OCI-LY3 (cell line): ENCODE measurements at regions not wholly inside any gene's neighbourhood (a gene's known extent, or its start where the extent isn't known, plus 50 kb on each side); places are given as distances from the start of the nearest gene placed in this dataset.

Experiments used
- H2AFZ ChIP-seq: fragments of 200-600, 300-600 bp; shearing (Covaris generic); 2 replicates; pipeline ENCODE4 v1.6.0; 2014; ENCODE audit warnings: antibody characterized with exemption, low read depth, low read length
- H3K27ac ChIP-seq: fragments of 200-600, 300-600 bp; sonication (generic); 2 replicates; pipeline ENCODE4 v1.5.1; 2014; ENCODE audit warnings: mild to moderate bottlenecking, low read length, moderate library complexity, mixed read lengths
- H3K27me3 ChIP-seq: fragments of 200-600, 300-600 bp; sonication (generic); 2 replicates; pipeline ENCODE4 v1.6.1; 2014; ENCODE audit warnings: low read depth, low read length, mixed read lengths
- H3K36me3 ChIP-seq: fragments of 200-600, 300-600 bp; sonication (generic); replicated peaks from 2 replicates; pipeline ENCODE3; 2014; ENCODE audit warnings: low read depth, low read length, mixed read lengths
- H3K4me1 ChIP-seq: fragments of 300-600, 200-600 bp; sonication (generic); 2 replicates; pipeline ENCODE4 v1.6.1; 2014; ENCODE audit warnings: low read length, mixed read lengths
- H3K4me2 ChIP-seq: fragments of 200-600, 300-600 bp; sonication (generic); 2 replicates; pipeline ENCODE4 v1.6.1; 2014; ENCODE audit warnings: low read length, mixed read lengths
- H3K4me3 ChIP-seq: fragments of 300-600, 200-600 bp; sonication (generic); 2 replicates; pipeline ENCODE4 v1.5.1; 2014; ENCODE audit warnings: antibody characterized with exemption, mild to moderate bottlenecking, low read length, moderate library complexity
- H3K79me2 ChIP-seq: fragments of 300-600, 200-600 bp; shearing (Covaris generic); 2 replicates; pipeline ENCODE4 v1.6.1; 2014; ENCODE audit warnings: mild to moderate bottlenecking, low read length, mixed read lengths
- H3K9ac ChIP-seq: fragments of 300-600, 200-600 bp; shearing (Covaris generic); 2 replicates; pipeline ENCODE4 v1.6.0; 2014; ENCODE audit warnings: mild to moderate bottlenecking, low read length, moderate library complexity
- H3K9me3 ChIP-seq: fragments of 200-600, 300-600 bp; shearing (Covaris generic); 2 replicates; pipeline ENCODE4 v1.6.1; 2014; ENCODE audit warnings: low read length, mixed read lengths; ENCODE audit not compliant: insufficient read depth
- H4K20me1 ChIP-seq: fragments of 200-600, 300-600 bp; sonication (generic); 2 replicates; pipeline ENCODE4 v1.6.1; 2016; ENCODE audit warnings: low read length, mixed read lengths; ENCODE audit not compliant: insufficient read depth
- EZH2phosphoT487 ChIP-seq: fragments of 200-600 bp; shearing (Covaris generic); IDR thresholded peaks from 2 replicates; pipeline ENCODE4 v1.6.1; 2018; ENCODE audit warnings: antibody characterized with exemption, mixed run types, low read depth
- TF ChIP-seq, protein P1 (sequence below): fragments of 200-600, 300-600 bp; sonication (generic); IDR thresholded peaks from 2 replicates; pipeline ENCODE4 v1.5.1; 2014; ENCODE audit warnings: antibody characterized with exemption, low read length, low read depth

- H3K9me3 ChIP-seq: no peaks in the 10 kb centered on the region
- no peak for TF ChIP-seq EZH2phosphoT487
- TF ChIP-seq, protein P1, sequence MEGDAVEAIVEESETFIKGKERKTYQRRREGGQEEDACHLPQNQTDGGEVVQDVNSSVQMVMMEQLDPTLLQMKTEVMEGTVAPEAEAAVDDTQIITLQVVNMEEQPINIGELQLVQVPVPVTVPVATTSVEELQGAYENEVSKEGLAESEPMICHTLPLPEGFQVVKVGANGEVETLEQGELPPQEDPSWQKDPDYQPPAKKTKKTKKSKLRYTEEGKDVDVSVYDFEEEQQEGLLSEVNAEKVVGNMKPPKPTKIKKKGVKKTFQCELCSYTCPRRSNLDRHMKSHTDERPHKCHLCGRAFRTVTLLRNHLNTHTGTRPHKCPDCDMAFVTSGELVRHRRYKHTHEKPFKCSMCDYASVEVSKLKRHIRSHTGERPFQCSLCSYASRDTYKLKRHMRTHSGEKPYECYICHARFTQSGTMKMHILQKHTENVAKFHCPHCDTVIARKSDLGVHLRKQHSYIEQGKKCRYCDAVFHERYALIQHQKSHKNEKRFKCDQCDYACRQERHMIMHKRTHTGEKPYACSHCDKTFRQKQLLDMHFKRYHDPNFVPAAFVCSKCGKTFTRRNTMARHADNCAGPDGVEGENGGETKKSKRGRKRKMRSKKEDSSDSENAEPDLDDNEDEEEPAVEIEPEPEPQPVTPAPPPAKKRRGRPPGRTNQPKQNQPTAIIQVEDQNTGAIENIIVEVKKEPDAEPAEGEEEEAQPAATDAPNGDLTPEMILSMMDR: no peak
- H3K9ac ChIP-seq: no peak overlapping the region
- no peaks in the 10 kb centered on the region for H4K20me1 ChIP-seq
- no peaks in the 10 kb centered on the region for H3K79me2 ChIP-seq
- no peaks in the 10 kb centered on the region for H3K36me3 ChIP-seq
- no peak overlapping the region for H3K27ac ChIP-seq
- H3K4me1 ChIP-seq: no peaks in the 10 kb centered on the region
- no peaks in the 10 kb centered on the region for H3K27me3 ChIP-seq
- H2AFZ ChIP-seq: no peak overlapping the region
- no peak overlapping the region for H3K4me2 ChIP-seq
- no peak overlapping the region for H3K4me3 ChIP-seq
These were observed 225.5 kb upstream of the RBMS1 start for GRCh38 chr2:160719116-160719515.

DNA sequence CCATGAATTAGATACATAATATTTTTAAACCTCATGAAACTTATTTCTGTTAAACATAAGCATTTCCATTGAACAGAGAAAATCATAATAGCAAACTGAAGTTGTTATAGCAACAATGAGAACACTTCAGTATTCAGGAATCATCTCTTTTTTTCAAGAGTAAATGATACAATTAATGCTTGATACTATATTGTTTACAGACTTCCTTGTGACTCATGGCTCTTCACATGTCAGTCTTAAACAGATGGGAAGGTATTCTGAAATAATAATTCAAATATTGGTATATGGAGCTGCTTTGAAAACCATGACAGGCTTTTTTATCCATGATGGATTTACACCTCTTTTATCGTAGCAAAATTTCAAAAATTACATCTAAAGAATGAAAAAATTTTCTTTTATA is 226.5 kb upstream of the RBMS1 start:
- no peak overlapping the region for H3K27ac ChIP-seq
- no peak for TF ChIP-seq EZH2phosphoT487
- TF ChIP-seq, protein P1: no peak

GRCh38 chr2:160721089-160722040 is 227.8 kb upstream of the RBMS1 start:
- H2AFZ ChIP-seq: no peak overlapping the region
- TF ChIP-seq, protein P1: no peak
- no peak for TF ChIP-seq EZH2phosphoT487
- no peak overlapping the region for H3K4me3 ChIP-seq
- H3K27me3 ChIP-seq: no peaks in the 10 kb centered on the region
- H3K79me2 ChIP-seq: no peaks in the 10 kb centered on the region
- H3K9me3 ChIP-seq: no peaks in the 10 kb centered on the region
- H3K4me1 ChIP-seq: no peaks in the 10 kb centered on the region
- no peak overlapping the region for H3K9ac ChIP-seq
- no peak overlapping the region for H3K4me2 ChIP-seq
- H3K36me3 ChIP-seq: no peaks in the 10 kb centered on the region
- H3K27ac ChIP-seq: no peak overlapping the region
- no peaks in the 10 kb centered on the region for H4K20me1 ChIP-seq

More for the DNA sequence above, 226.5 kb upstream of the RBMS1 start:
- H3K4me2 ChIP-seq: no peak overlapping the region
- no peak overlapping the region for H3K4me3 ChIP-seq
- no peaks in the 10 kb centered on the region for H3K36me3 ChIP-seq
- no peak overlapping the region for H3K9ac ChIP-seq
- no peaks in the 10 kb centered on the region for H4K20me1 ChIP-seq
- no peak overlapping the region for H2AFZ ChIP-seq
- no peaks in the 10 kb centered on the region for H3K79me2 ChIP-seq
- no peaks in the 10 kb centered on the region for H3K27me3 ChIP-seq
- H3K9me3 ChIP-seq: no peaks in the 10 kb centered on the region
- H3K4me1 ChIP-seq: no peaks in the 10 kb centered on the region

DNA sequence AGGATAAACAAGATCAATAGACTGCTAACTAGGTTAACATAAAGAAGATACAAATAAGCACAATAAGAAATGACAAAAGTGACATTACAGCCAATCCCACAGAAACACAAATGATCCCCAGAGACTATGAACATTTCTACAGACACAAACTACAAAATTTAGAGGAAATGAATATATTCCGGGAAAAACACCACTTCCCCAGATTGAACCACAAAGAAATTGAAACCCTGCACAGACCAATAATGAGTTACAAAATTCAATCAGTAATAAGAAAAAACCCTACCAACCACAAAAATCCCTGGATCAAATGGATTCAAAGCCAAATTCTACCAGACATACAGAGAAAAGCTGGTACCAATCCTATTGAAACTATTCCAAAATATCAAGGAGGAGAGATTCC is 232.4 kb upstream of the RBMS1 start:
- TF ChIP-seq, protein P1: no peak
- TF ChIP-seq EZH2phosphoT487: no peak
- no peaks in the 10 kb centered on the region for H3K27me3 ChIP-seq
- H4K20me1 ChIP-seq: no peaks in the 10 kb centered on the region
- no peaks in the 10 kb centered on the region for H3K4me1 ChIP-seq
- H2AFZ ChIP-seq: no peak overlapping the region
- H3K9ac ChIP-seq: no peak overlapping the region
- H3K4me3 ChIP-seq: no peak overlapping the region
- no peaks in the 10 kb centered on the region for H3K9me3 ChIP-seq
- no peak overlapping the region for H3K4me2 ChIP-seq
- H3K79me2 ChIP-seq: no peaks in the 10 kb centered on the region
- no peak overlapping the region for H3K27ac ChIP-seq
- no peaks in the 10 kb centered on the region for H3K36me3 ChIP-seq
